OCI-LY3 (cell line): ENCODE measurements at regions not wholly inside any gene's neighbourhood (a gene's known extent, or its start where the extent isn't known, plus 50 kb on each side); places are given as distances from the start of the nearest gene placed in this dataset.

Experiments used
- CTCF ChIP-seq: fragments of 200-600, 300-600 bp; sonication (generic); IDR thresholded peaks from 2 replicates; pipeline ENCODE4 v1.5.1; 2014; ENCODE audit warnings: antibody characterized with exemption, low read length, low read depth
- EZH2phosphoT487 ChIP-seq: fragments of 200-600 bp; shearing (Covaris generic); IDR thresholded peaks from 2 replicates; pipeline ENCODE4 v1.6.1; 2018; ENCODE audit warnings: antibody characterized with exemption, mixed run types, low read depth

- TF ChIP-seq CTCF (no peak), EZH2phosphoT487 (no peak)
These were observed 292.1 kb downstream of the ADGRD1 start for GRCh38 chr12:131245564-131246355.
